Activated B cell treated with CpG ODN at 0.5 μM for 24 hours (primary cell): ENCODE measurements at regions not wholly inside any gene's neighbourhood (a gene's known extent, or its start where the extent isn't known, plus 50 kb on each side); places are given as distances from the start of the nearest gene placed in this dataset.

Source experiments
- ATAC-seq: fragments of 200-7000 bp; cut with Tn5 transposase; one replicate; pipeline ENCODE4 v1.10.0; 2021; ENCODE audit warnings: low read depth, mild to moderate bottlenecking, moderate library complexity
- CTCF ChIA-PET: fragments of 350-600 bp; sonication (Branson Sonifier 250); formaldehyde crosslinking; loops from one replicate; lab custom pipeline; 2021; ENCODE audit warnings: antibody characterized with exemption; lab: Charles Lee
- POLR2A ChIA-PET: fragments of 350-600 bp; sonication (Branson Sonifier 250); formaldehyde crosslinking; loops from one replicate; lab custom pipeline; 2021; ENCODE audit warnings: antibody characterized with exemption; lab: Charles Lee
- DNase-seq: peaks from one replicate; pipeline ENCODE4 v3.0.0; 2022
- H3K27ac Mint-ChIP-seq: one replicate; pipeline ENCODE4 v1.8.0; 2020; ENCODE audit warnings: mixed read lengths
- H3K27me3 Mint-ChIP-seq: one replicate; pipeline ENCODE4 v1.8.0; 2021; ENCODE audit warnings: mixed read lengths
- H3K36me3 Mint-ChIP-seq: one replicate; pipeline ENCODE4 v1.8.0; 2021; ENCODE audit warnings: low read depth, mixed read lengths
- H3K4me1 Mint-ChIP-seq: one replicate; pipeline ENCODE4 v1.8.0; 2021; ENCODE audit warnings: mixed read lengths
- H3K4me3 Mint-ChIP-seq: one replicate; pipeline ENCODE4 v1.8.0; 2020; ENCODE audit warnings: mild to moderate bottlenecking, mixed read lengths
- H3K9me3 Mint-ChIP-seq: one replicate; pipeline ENCODE4 v1.8.0; 2020; ENCODE audit warnings: mixed read lengths
- intact Hi-C: fragments of 100-400 bp; cut with micrococcal nuclease; formaldehyde crosslinking; loops from one replicate; pipeline ENCODE4 v1.15.1; 2024
- TF ChIP-seq, protein P1 (sequence below): fragments of 200-600 bp; IDR thresholded peaks from one replicate; pipeline ENCODE4 v1.8.0; 2022; ENCODE audit warnings: antibody characterized with exemption, mild to moderate bottlenecking

DNA sequence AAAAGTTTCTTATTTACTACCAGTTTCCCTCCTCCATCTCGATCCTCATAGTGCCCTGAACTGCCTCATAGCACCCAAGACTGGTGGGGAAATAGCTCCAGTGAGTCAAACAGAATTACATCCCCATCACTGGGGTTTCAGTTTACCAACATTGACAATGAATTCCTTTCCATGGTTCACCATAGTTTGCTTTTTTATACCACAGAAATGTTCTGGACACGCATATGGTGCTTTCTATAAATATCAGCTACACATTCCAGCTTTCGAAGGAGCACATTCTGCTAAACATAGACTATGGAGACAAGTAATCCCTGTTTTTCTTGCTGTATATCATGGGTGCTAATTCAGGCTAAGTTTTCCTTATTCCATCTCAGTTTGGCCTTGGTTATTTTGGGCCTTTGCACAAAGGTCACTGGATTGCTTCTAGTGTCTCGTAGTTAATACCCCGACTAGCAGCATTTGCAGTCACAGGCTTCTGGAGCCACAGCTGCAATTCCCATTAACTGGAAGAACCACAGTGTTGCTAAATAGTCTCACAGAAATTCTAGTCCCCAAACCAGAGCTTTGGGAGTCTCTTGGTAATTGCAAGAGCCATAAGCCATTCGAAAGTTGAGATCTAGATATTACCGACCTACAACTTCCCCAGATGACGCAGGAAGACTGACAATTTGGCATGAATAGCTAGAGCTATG lies 53.4 kb upstream of the TRPC3 start:
- no peak for DNase-seq
- Mint-ChIP-seq H3K4me3 (no peak overlapping the region), H3K27me3 (peaks cover 14% of the 10 kb centered on the region), H3K27ac (no peak overlapping the region), H3K4me1 (no peaks in the 10 kb centered on the region), H3K9me3 (no peaks in the 10 kb centered on the region), H3K36me3 (no peaks in the 10 kb centered on the region)
- CTCF ChIA-PET = interaction anchor here (1.2 to 5.5 kb wide), 2 partner anchors 56 to 105 kb away, joined by 3 to 36 read pairs; no protein-coding TSS in a partner anchor
- TF ChIP-seq, protein P1, sequence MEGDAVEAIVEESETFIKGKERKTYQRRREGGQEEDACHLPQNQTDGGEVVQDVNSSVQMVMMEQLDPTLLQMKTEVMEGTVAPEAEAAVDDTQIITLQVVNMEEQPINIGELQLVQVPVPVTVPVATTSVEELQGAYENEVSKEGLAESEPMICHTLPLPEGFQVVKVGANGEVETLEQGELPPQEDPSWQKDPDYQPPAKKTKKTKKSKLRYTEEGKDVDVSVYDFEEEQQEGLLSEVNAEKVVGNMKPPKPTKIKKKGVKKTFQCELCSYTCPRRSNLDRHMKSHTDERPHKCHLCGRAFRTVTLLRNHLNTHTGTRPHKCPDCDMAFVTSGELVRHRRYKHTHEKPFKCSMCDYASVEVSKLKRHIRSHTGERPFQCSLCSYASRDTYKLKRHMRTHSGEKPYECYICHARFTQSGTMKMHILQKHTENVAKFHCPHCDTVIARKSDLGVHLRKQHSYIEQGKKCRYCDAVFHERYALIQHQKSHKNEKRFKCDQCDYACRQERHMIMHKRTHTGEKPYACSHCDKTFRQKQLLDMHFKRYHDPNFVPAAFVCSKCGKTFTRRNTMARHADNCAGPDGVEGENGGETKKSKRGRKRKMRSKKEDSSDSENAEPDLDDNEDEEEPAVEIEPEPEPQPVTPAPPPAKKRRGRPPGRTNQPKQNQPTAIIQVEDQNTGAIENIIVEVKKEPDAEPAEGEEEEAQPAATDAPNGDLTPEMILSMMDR = no peak
- intact Hi-C loops = no loop called here
- no peak for ATAC-seq
- POLR2A ChIA-PET = no interaction called here

DNA sequence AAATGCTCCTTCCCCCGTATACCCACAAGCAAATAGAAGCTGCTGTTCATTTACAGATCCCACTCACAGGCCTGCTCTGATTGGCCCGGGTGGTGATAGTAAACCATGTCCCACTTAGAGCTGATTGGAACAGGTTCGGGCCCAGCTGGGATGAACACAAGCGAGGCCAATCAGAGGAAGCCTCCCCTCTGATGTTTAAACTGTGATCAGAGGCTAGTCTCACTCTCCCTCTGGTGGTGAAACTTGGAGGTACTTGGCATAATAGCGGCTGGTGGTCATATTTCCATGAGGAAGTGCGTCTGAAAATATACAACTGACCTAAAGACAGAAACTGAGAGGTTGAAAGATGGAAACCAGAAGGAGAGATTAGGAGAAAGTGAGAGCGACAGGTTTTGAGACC lies 51.5 kb upstream of the TRPC3 start:
- Mint-ChIP-seq H3K36me3 (no peaks in the 10 kb centered on the region), H3K4me3 (no peak overlapping the region), H3K27me3 (peaks cover 12% of the 10 kb centered on the region), H3K4me1 (no peaks in the 10 kb centered on the region), H3K9me3 (no peaks in the 10 kb centered on the region), H3K27ac (no peak overlapping the region)
- ATAC-seq (peak; percentile 75), DNase-seq (no peak)
- intact Hi-C loops = loop anchor here (1.0 kb wide), 2 partner anchors 53 to 103 kb away; no protein-coding TSS in a partner anchor
- ChIA-PET CTCF (interaction anchor here (0.6 to 5.5 kb wide), 7 partner anchors 9 to 105 kb away, joined by 3 to 36 read pairs (median 4); no protein-coding TSS in a partner anchor), POLR2A (no interaction called here)
- TF ChIP-seq, protein P1 = no peak
